Heart right ventricle (tissue), 16 donors: ENCODE measurements at regions not wholly inside any gene's neighbourhood (a gene's known extent, or its start where the extent isn't known, plus 50 kb on each side); places are given as distances from the start of the nearest gene placed in this dataset.

Source experiments
- ATAC-seq, 8 donors: fragments of 200-7000 bp; cut with Tn5 transposase; one replicate each; pipeline ENCODE4 v1.9.1; 2020; ENCODE audit warnings: mild to moderate bottlenecking in 8 of 8, moderate library complexity in 8 of 8, moderate number of reproducible peaks in 1 of 8
- DNase-seq, 2 donors: peaks; one replicate each; pipeline ENCODE4 v3.0.0-alpha.2; 2020
- H3K27ac ChIP-seq, 10 donors: fragments of 200-600 bp; sonication (generic) in 2 of 10; one replicate each; pipeline versions ENCODE4 v1.5.0 to v1.8.0; 2020 to 2022; ENCODE audit warnings: mild to moderate bottlenecking in 3 of 10
- H3K27me3 ChIP-seq, 7 donors: fragments of 200-600 bp; one replicate each; pipeline ENCODE4 v1.8.0; 2021 to 2022; ENCODE audit warnings: mild to moderate bottlenecking in 2 of 7
- H3K36me3 ChIP-seq, 9 donors: fragments of 200-600 bp; sonication (generic) in 1 of 9; one replicate each; pipeline versions ENCODE4 v1.5.0 to v1.8.0; 2020 to 2022; ENCODE audit warnings: mild to moderate bottlenecking in 2 of 9
- H3K4me1 ChIP-seq, 9 donors: fragments of 200-600 bp; sonication (generic) in 1 of 9; one replicate each; pipeline versions ENCODE4 v1.5.0 to v1.8.0; 2020 to 2022; ENCODE audit warnings: mild to moderate bottlenecking in 4 of 9
- H3K4me3 ChIP-seq, 10 donors: fragments of 200-600 bp; sonication (generic) in 2 of 10; one replicate each; pipeline versions ENCODE4 v1.5.0 to v1.8.0; 2020 to 2022; ENCODE audit warnings: mild to moderate bottlenecking in 7 of 10, moderate library complexity in 2 of 10
- H3K9me3 ChIP-seq, 11 donors: fragments of 200-600 bp in 10 of 11; sonication (generic) in 2 of 11; one replicate each; pipeline versions ENCODE4 v1.5.0 to v1.8.0; 2013 to 2022; ENCODE audit warnings: mild to moderate bottlenecking in 2 of 11, control low read depth in 1 of 11, moderate library complexity in 1 of 11
- CTCF ChIP-seq, 9 donors: fragments of 200-600 bp; sonication (generic) in 2 of 9; IDR thresholded peaks; one replicate each; pipeline versions ENCODE4 v1.5.0 to v1.8.0; 2021 to 2022; ENCODE audit warnings: antibody characterized with exemption in 9 of 9, mild to moderate bottlenecking in 5 of 9, moderate library complexity in 1 of 9
- WGBS, 2 donors: extraction: QIAGEN DNeasy Blood & Tissue Kit; methylation state at CpG; one replicate each; pipeline ENCODE4 v1.1.7; 2013; ENCODE audit warnings: inconsistent platforms in 1 of 2; 5-methylcytosine and 5-hydroxymethylcytosine counted together
- intact Hi-C, 10 donors: fragments of 100-400 bp; cut with DNase I; formaldehyde crosslinking; loops; one replicate each; pipeline versions ENCODE4 v1.11.1 to v1.14.2; 2022
- donor health status: Arrhythmogenic right ventricular cardiomyopathy.
- donor health status: ischemic (EF 13 %, LVEDD 7.1; RV severe dilation, severe dysfunction).
- donor health status: healthy with polysubstance abuse.
- donor health status: DM: no; HTN: yes; CAD: no.
- donor health status: DM: no; HTN: no; CAD: no.
- donor health status: ischemic (EF 25% LVEDD 6.9; RV normal size, moderate dysfunction).
- donor health status: ischemic (EF 25% LVEDD 5.7; RV mildly dilated, moderate dysfunction).
- donor health status: healthy.
- donor health status: DM: yes; HTN: yes; CAD: no.
- donor health status: Ischemic cardiomyopathy.
- donor health status: ischemic (EF 35%, LVEDD 5.7; RV mildly dilated, moderate dysfunction).
- donor health status: nonischemic (EF 11% LVEDD 7.7; RV severe dilation, severe dysfunction).
- donor health status: DM: yes; HTN: yes; CAD: no.
- donor health status: PGD.
- donor health status: ischemic (EF 29% LVEDD 5.4; RV normal size, mild dysfunction).
- donor health status: nonischemic (EF 23%, LVEDD 6.1; RV moderate dilation, normal function).

- WGBS, 2 donors = 54 to 64% methylated on average over 9 of the region's 9 CpGs
- Histone ChIP-seq H3K27ac (no peak overlapping the region), H3K4me1 (no peaks in the 10 kb centered on the region), H3K27me3 (peaks cover 0 to 7% (median 0%) of the 10 kb centered on the region in 7 donors), H3K36me3 (no peaks in the 10 kb centered on the region), H3K9me3 (peaks cover 0 to 10% (median 0%) of the 10 kb centered on the region in 11 donors), H3K4me3 (no peak overlapping the region)
- intact Hi-C loops = no loop called here
- no peak for DNase-seq
- TF ChIP-seq CTCF (IDR thresholded peaks at IDR 0.05) = no peak
- ATAC-seq = no peak
Measured at GRCh38 chr5:133735346-133735745, 123.0 kb upstream of the FSTL4 start.

- WGBS, 2 donors = 71 to 73% methylated on average over 8 of the region's 8 CpGs
- Histone ChIP-seq H3K4me3 (no peak overlapping the region), H3K27me3 (peaks cover 0 to 5% (median 0%) of the 10 kb centered on the region in 7 donors), H3K4me1 (no peaks in the 10 kb centered on the region), H3K36me3 (no peaks in the 10 kb centered on the region), H3K27ac (no peak overlapping the region), H3K9me3 (peaks cover 0 to 14% (median 0%) of the 10 kb centered on the region in 11 donors)
- intact Hi-C loops = no loop called here
- ATAC-seq = no peak
- no peak for DNase-seq
- no peak for TF ChIP-seq CTCF (IDR thresholded peaks at IDR 0.05)
Measured at GRCh38 chr5:133734916-133735315, 122.6 kb upstream of the FSTL4 start.

- DNase-seq (no peak), ATAC-seq (no peak)
- Histone ChIP-seq H3K4me1 (no peaks in the 10 kb centered on the region), H3K27me3 (no peaks in the 10 kb centered on the region), H3K36me3 (no peaks in the 10 kb centered on the region), H3K4me3 (no peak overlapping the region), H3K27ac (no peak overlapping the region), H3K9me3 (peaks cover 0 to 15% (median 0%) of the 10 kb centered on the region in 11 donors)
- 92 to 93% methylated on average over 10 of the region's 10 CpGs for WGBS, 2 donors
- intact Hi-C loops = no loop called here
- no peak for TF ChIP-seq CTCF (IDR thresholded peaks at IDR 0.05)
Measured at GRCh38 chr5:133732536-133732935, 120.2 kb upstream of the FSTL4 start.

GRCh38 chr5:133731951-133732350, 119.6 kb upstream of the FSTL4 start:
- H3K4me1 ChIP-seq = no peaks in the 10 kb centered on the region
- no peak for ATAC-seq
- DNase-seq = no peak
- H3K36me3 ChIP-seq = no peaks in the 10 kb centered on the region
- no peak overlapping the region for H3K27ac ChIP-seq
- no peaks in the 10 kb centered on the region for H3K27me3 ChIP-seq
- intact Hi-C loops = no loop called here
- no peak overlapping the region for H3K4me3 ChIP-seq
- WGBS, 2 donors = 69 to 77% methylated on average over 3 of the region's 3 CpGs
- TF ChIP-seq CTCF (IDR thresholded peaks at IDR 0.05) = no peak
- peaks cover 0 to 15% (median 0%) of the 10 kb centered on the region in 11 donors for H3K9me3 ChIP-seq
